ENCODE measurements at regions not wholly inside any gene's neighbourhood (a gene's known extent, or its start where the extent isn't known, plus 50 kb on each side); places are given as distances from the start of the nearest gene placed in this dataset.
"Not testable (repeated sequence)": the region's sequence is repeated elsewhere in the genome, so short reads cannot be mapped to it uniquely, and the experiment has no call there.

- Histone ChIP-seq H3K36me3 (no peaks in the 10 kb centered on the region), H3K9me3 (peaks cover 0 to 39% (median 0%) of the 10 kb centered on the region in 3 donors), H3K27me3 (no peaks in the 10 kb centered on the region), H3K4me3 (no peak overlapping the region), H3K27ac (no peak overlapping the region), H3K4me1 (no peaks in the 10 kb centered on the region)
- TF ChIP-seq EP300 (IDR thresholded peaks at IDR 0.05) (no peak), POLR2AphosphoS5 (IDR thresholded peaks at IDR 0.05) (no peak), POLR2A (IDR thresholded peaks at IDR 0.05) (no peak), CTCF (IDR thresholded peaks at IDR 0.05) (no peak)
- WGBS, 2 donors (ENCODE audit: low coverage in 1 of 2) = 60 to 63% methylated on average over 2 of the region's 2 CpGs
- ATAC-seq = no peak
These were observed 69.6 kb upstream of the ZNF98 start for GRCh38 chr19:22491746-22492145.

GRCh38 chr19:22483514-22483913 is 61.4 kb upstream of the ZNF98 start:
- WGBS, 2 donors (ENCODE audit: low coverage in 1 of 2) = 0 to 80% methylated on average over 1 to 7 of the region's 7 CpGs
- H3K9me3 ChIP-seq = peaks cover 0 to 51% (median 0%) of the 10 kb centered on the region in 3 donors
- H3K4me3 ChIP-seq, H3K27ac ChIP-seq, H3K4me1 ChIP-seq, H3K36me3 ChIP-seq, H3K27me3 ChIP-seq, ATAC-seq: not testable (repeated sequence)

- Histone ChIP-seq H3K9me3 (peaks cover 3 to 94% (median 7%) of the 10 kb centered on the region in 3 donors), H3K4me3 (no peak overlapping the region), H3K4me1 (no peaks in the 10 kb centered on the region), H3K27me3 (no peaks in the 10 kb centered on the region), H3K27ac (no peak overlapping the region), H3K36me3 (no peaks in the 10 kb centered on the region)
- 42 to 80% methylated on average over 1 to 2 of the region's 2 CpGs for WGBS, 2 donors (ENCODE audit: low coverage in 1 of 2)
- ATAC-seq = no peak
- TF ChIP-seq POLR2AphosphoS5 (IDR thresholded peaks at IDR 0.05) (no peak), EP300 (IDR thresholded peaks at IDR 0.05) (no peak), CTCF (IDR thresholded peaks at IDR 0.05) (no peak), POLR2A (IDR thresholded peaks at IDR 0.05) (no peak)
These were observed 50.1 kb upstream of the ZNF98 start for GRCh38 chr19:22472180-22472637.

Small RNA genes lying in the stretch of these regions (small RNA-seq; reads per million reads assigned to genes)
- gene AC004004.1 = 0 reads per million in 4 donors
